Fibroblast of peridontal ligament (primary cell): ENCODE measurements at regions not wholly inside any gene's neighbourhood (a gene's known extent, or its start where the extent isn't known, plus 50 kb on each side); places are given as distances from the start of the nearest gene placed in this dataset.
"Not testable (repeated sequence)": the region's sequence is repeated elsewhere in the genome, so short reads cannot be mapped to it uniquely, and the experiment has no call there.

Source experiments
- DNase-seq: peaks from one replicate; pipeline ENCODE4 v3.0.0-alpha.2; 2010; ENCODE audit errors: extremely low read depth

GRCh38 chr5:18797222-18797621 is 1163.0 kb downstream of the TAF11L14 start:
- no peak for DNase-seq

- DNase-seq: no peak
Observed at GRCh38 chr5:18798058-18798457, 1163.8 kb downstream of the TAF11L14 start.

- DNase-seq: no peak
Observed at GRCh38 chr5:18799482-18800128, 1165.3 kb downstream of the TAF11L14 start.

- DNase-seq: no peak
Observed at GRCh38 chr5:18800293-18801025, 1166.2 kb downstream of the TAF11L14 start.

GRCh38 chr5:18801413-18801812 is 1167.2 kb downstream of the TAF11L14 start:
- DNase-seq: not testable (repeated sequence)

- no peak for DNase-seq
Observed at GRCh38 chr5:18802336-18802735, 1168.1 kb downstream of the TAF11L14 start.

- DNase-seq: no peak
Observed at GRCh38 chr5:18805376-18805775, 1171.1 kb downstream of the TAF11L14 start.

- no peak for DNase-seq
Observed at GRCh38 chr5:18807256-18808149, 1173.2 kb downstream of the TAF11L14 start.

- no peak for DNase-seq
Observed at GRCh38 chr5:18811661-18812060, 1176.3 kb downstream of the CDH18 start.

GRCh38 chr5:18828351-18828750 is 1159.6 kb downstream of the CDH18 start:
- DNase-seq: no peak

- DNase-seq: no peak
Observed at GRCh38 chr5:18829539-18829938, 1158.5 kb downstream of the CDH18 start.

GRCh38 chr5:18850216-18850615 is 1137.8 kb downstream of the CDH18 start:
- no peak for DNase-seq

GRCh38 chr5:18872978-18873377 is 1115.0 kb downstream of the CDH18 start:
- DNase-seq: no peak

GRCh38 chr5:18876565-18876964 is 1111.4 kb downstream of the CDH18 start:
- no peak for DNase-seq

- DNase-seq: no peak
Observed at GRCh38 chr5:18881615-18882014, 1106.4 kb downstream of the CDH18 start.

GRCh38 chr5:18882154-18882553 is 1105.8 kb downstream of the CDH18 start:
- DNase-seq: no peak

- DNase-seq: no peak
Observed at GRCh38 chr5:18888821-18889220, 1099.2 kb downstream of the CDH18 start.

- no peak for DNase-seq
Observed at GRCh38 chr5:18900644-18901043, 1087.4 kb downstream of the CDH18 start.

- no peak for DNase-seq
Observed at GRCh38 chr5:18920966-18921365, 1067.0 kb downstream of the CDH18 start.

GRCh38 chr5:18932081-18932480 is 1055.9 kb downstream of the CDH18 start:
- DNase-seq: no peak

- no peak for DNase-seq
Observed at GRCh38 chr5:18944771-18945170, 1043.2 kb downstream of the CDH18 start.

- DNase-seq: no peak
Observed at GRCh38 chr5:18954239-18954638, 1033.8 kb downstream of the CDH18 start.
